ENCODE measurements at regions not wholly inside any gene's neighbourhood (a gene's known extent, or its start where the extent isn't known, plus 50 kb on each side); places are given as distances from the start of the nearest gene placed in this dataset.

GRCh38 chr20:56829788-56830385, 200.8 kb downstream of the TFAP2C start:
- no peak for TF ChIP-seq YY1 (IDR thresholded peaks at IDR 0.05; ENCODE audit: low read depth)
- TF ChIP-seq, protein P1, sequence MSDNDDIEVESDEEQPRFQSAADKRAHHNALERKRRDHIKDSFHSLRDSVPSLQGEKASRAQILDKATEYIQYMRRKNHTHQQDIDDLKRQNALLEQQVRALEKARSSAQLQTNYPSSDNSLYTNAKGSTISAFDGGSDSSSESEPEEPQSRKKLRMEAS (IDR thresholded peaks at IDR 0.05), result no peak
- no peak for TF ChIP-seq RAD21 (IDR thresholded peaks at IDR 0.05; ENCODE audit: low read depth)
- TF ChIP-seq CREB1 (IDR thresholded peaks at IDR 0.05; ENCODE audit: low read depth), result no peak
- TF ChIP-seq, protein P2, sequence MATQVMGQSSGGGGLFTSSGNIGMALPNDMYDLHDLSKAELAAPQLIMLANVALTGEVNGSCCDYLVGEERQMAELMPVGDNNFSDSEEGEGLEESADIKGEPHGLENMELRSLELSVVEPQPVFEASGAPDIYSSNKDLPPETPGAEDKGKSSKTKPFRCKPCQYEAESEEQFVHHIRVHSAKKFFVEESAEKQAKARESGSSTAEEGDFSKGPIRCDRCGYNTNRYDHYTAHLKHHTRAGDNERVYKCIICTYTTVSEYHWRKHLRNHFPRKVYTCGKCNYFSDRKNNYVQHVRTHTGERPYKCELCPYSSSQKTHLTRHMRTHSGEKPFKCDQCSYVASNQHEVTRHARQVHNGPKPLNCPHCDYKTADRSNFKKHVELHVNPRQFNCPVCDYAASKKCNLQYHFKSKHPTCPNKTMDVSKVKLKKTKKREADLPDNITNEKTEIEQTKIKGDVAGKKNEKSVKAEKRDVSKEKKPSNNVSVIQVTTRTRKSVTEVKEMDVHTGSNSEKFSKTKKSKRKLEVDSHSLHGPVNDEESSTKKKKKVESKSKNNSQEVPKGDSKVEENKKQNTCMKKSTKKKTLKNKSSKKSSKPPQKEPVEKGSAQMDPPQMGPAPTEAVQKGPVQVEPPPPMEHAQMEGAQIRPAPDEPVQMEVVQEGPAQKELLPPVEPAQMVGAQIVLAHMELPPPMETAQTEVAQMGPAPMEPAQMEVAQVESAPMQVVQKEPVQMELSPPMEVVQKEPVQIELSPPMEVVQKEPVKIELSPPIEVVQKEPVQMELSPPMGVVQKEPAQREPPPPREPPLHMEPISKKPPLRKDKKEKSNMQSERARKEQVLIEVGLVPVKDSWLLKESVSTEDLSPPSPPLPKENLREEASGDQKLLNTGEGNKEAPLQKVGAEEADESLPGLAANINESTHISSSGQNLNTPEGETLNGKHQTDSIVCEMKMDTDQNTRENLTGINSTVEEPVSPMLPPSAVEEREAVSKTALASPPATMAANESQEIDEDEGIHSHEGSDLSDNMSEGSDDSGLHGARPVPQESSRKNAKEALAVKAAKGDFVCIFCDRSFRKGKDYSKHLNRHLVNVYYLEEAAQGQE (IDR thresholded peaks at IDR 0.05; ENCODE audit: low read depth), result no peak
- no peak for TF ChIP-seq FOXM1 (IDR thresholded peaks at IDR 0.05; ENCODE audit: borderline replicate concordance, low read depth)

Data from Ishikawa (cell line).